ENCODE measurements at regions not wholly inside any gene's neighbourhood (a gene's known extent, or its start where the extent isn't known, plus 50 kb on each side); places are given as distances from the start of the nearest gene placed in this dataset.

DNA sequence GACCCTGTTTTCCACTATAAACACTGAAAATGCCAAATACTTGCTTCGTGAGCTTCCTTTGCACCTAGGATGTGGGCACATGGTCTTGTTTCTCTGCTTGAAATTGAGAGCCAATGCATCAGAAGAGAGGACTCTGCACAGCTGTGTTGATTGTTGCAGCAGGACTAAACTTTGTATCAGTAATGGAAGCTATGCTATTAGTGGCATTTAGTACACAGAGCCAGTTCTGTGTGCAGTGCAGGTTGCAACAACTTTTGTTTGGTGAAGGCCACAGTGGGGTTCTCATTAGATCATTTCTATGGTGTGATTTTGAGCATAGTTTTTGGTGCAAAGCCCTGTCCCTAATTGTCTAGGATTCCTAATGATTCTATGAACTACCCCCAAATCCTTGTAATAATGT lies 54.4 kb upstream of the ANKRD17 start:
- FAIRE-seq (no peak), ATAC-seq (no peak), DNase-seq (ENCODE audit: low read depth, low spot score) (no peak)
- ChIA-PET POLR2A (interaction anchor here (1.0 kb wide), 1 partner anchor 15 kb away, joined by 3 read pairs; no protein-coding TSS in a partner anchor), SMC1A (ENCODE audit: uncharacterized antibody, unreplicated experiment) (interaction anchor here (0.8 to 2.4 kb wide), 8 partner anchors 13 to 1215 kb away, joined by 3 to 9 read pairs (median 4); no protein-coding TSS in a partner anchor), RAD21 (ENCODE audit: unreplicated experiment) (interaction anchor here (0.6 to 4.3 kb wide), 4 partner anchors 13 to 341 kb away, joined by 3 to 18 read pairs (median 4); no protein-coding TSS in a partner anchor), CTCF (interaction anchor here (0.8 to 1.6 kb wide), 11 partner anchors 13 to 387 kb away, joined by 3 to 5 read pairs (median 3); partner anchors contain the start of gene RASSF6)
- H3K27me3 ChIP-seq (replicated peaks in 1 of 2; ENCODE audit: control insufficient read depth in 2 of 2, insufficient read depth in 2 of 2, low read length in 1 of 2) = no peaks in the 10 kb centered on the region
- 0% methylated on average over 1 of the region's 1 CpG for WGBS (ENCODE audit: insufficient coverage, insufficient replicate concordance, low lambda C conversion rate, missing lambda C conversion rate)
- H3K36me3 ChIP-seq (ENCODE audit: control insufficient read depth in 2 of 2, insufficient read depth in 2 of 2, low read length in 1 of 2) = no peaks in the 10 kb centered on the region
- no peaks in the 10 kb centered on the region for H3K4me1 ChIP-seq (ENCODE audit: control insufficient read depth, insufficient read depth, low read length)
- H4K20me1 ChIP-seq (ENCODE audit: control insufficient read depth, insufficient read depth) = no peaks in the 10 kb centered on the region
- no TSS peak for BruUV-seq (replicated peaks)
- no peak overlapping the region for H3K27ac ChIP-seq (ENCODE audit: control insufficient read depth, insufficient read depth)
- H3K4me3 ChIP-seq = no peak overlapping the region
- no peak overlapping the region for H3K9ac ChIP-seq (ENCODE audit: control insufficient read depth, insufficient read depth, low read length)
- no peak overlapping the region for H2AFZ ChIP-seq (ENCODE audit: control insufficient read depth, low read depth, low read length)
- in situ Hi-C loops (cut with MboI) = loop anchor here (10.0 kb wide), 1 partner anchor 342 kb away; no protein-coding TSS in a partner anchor
- no peaks in the 10 kb centered on the region for H3K79me2 ChIP-seq (ENCODE audit: control insufficient read depth, insufficient read depth, low read length)
- H3K9me3 ChIP-seq (replicated peaks; ENCODE audit: control insufficient read depth, insufficient read depth, low read length) = no peaks in the 10 kb centered on the region
- H3K4me2 ChIP-seq (ENCODE audit: control insufficient read depth, insufficient read depth) = no peak overlapping the region
- intact Hi-C loops (cut with micrococcal nuclease; ENCODE audit: unreplicated experiment) = loop anchor here (10.0 kb wide), 2 partner anchors 262 to 822 kb away; no protein-coding TSS in a partner anchor
- TF ChIP-seq, protein P1, sequence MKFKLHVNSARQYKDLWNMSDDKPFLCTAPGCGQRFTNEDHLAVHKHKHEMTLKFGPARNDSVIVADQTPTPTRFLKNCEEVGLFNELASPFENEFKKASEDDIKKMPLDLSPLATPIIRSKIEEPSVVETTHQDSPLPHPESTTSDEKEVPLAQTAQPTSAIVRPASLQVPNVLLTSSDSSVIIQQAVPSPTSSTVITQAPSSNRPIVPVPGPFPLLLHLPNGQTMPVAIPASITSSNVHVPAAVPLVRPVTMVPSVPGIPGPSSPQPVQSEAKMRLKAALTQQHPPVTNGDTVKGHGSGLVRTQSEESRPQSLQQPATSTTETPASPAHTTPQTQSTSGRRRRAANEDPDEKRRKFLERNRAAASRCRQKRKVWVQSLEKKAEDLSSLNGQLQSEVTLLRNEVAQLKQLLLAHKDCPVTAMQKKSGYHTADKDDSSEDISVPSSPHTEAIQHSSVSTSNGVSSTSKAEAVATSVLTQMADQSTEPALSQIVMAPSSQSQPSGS (IDR thresholded peaks at IDR 0.05; ENCODE audit: low read length) = no peak
- TF ChIP-seq, protein P2, sequence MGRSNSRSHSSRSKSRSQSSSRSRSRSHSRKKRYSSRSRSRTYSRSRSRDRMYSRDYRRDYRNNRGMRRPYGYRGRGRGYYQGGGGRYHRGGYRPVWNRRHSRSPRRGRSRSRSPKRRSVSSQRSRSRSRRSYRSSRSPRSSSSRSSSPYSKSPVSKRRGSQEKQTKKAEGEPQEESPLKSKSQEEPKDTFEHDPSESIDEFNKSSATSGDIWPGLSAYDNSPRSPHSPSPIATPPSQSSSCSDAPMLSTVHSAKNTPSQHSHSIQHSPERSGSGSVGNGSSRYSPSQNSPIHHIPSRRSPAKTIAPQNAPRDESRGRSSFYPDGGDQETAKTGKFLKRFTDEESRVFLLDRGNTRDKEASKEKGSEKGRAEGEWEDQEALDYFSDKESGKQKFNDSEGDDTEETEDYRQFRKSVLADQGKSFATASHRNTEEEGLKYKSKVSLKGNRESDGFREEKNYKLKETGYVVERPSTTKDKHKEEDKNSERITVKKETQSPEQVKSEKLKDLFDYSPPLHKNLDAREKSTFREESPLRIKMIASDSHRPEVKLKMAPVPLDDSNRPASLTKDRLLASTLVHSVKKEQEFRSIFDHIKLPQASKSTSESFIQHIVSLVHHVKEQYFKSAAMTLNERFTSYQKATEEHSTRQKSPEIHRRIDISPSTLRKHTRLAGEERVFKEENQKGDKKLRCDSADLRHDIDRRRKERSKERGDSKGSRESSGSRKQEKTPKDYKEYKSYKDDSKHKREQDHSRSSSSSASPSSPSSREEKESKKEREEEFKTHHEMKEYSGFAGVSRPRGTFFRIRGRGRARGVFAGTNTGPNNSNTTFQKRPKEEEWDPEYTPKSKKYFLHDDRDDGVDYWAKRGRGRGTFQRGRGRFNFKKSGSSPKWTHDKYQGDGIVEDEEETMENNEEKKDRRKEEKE (IDR thresholded peaks at IDR 0.05) = no peak
- TF ChIP-seq BRCA1 (IDR thresholded peaks at IDR 0.05; ENCODE audit: low read depth, low read length) (no peak), MEF2A (IDR thresholded peaks at IDR 0.05; ENCODE audit: insufficient read depth, low read depth, low read length) (no peak), JUND (IDR thresholded peaks at IDR 0.05; ENCODE audit: low read depth, low read length) (no peak), PML (IDR thresholded peaks at IDR 0.05; ENCODE audit: low read length) (no peak), EZH2 (IDR thresholded peaks at IDR 0.05; ENCODE audit: borderline replicate concordance, control insufficient read depth, low read depth, low read length) (no peak)
- TF ChIP-seq, protein P3, sequence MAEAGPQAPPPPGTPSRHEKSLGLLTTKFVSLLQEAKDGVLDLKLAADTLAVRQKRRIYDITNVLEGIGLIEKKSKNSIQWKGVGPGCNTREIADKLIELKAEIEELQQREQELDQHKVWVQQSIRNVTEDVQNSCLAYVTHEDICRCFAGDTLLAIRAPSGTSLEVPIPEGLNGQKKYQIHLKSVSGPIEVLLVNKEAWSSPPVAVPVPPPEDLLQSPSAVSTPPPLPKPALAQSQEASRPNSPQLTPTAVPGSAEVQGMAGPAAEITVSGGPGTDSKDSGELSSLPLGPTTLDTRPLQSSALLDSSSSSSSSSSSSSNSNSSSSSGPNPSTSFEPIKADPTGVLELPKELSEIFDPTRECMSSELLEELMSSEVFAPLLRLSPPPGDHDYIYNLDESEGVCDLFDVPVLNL (IDR thresholded peaks at IDR 0.05; ENCODE audit: low read depth, low read length) = no peak
- TF ChIP-seq, protein P4, sequence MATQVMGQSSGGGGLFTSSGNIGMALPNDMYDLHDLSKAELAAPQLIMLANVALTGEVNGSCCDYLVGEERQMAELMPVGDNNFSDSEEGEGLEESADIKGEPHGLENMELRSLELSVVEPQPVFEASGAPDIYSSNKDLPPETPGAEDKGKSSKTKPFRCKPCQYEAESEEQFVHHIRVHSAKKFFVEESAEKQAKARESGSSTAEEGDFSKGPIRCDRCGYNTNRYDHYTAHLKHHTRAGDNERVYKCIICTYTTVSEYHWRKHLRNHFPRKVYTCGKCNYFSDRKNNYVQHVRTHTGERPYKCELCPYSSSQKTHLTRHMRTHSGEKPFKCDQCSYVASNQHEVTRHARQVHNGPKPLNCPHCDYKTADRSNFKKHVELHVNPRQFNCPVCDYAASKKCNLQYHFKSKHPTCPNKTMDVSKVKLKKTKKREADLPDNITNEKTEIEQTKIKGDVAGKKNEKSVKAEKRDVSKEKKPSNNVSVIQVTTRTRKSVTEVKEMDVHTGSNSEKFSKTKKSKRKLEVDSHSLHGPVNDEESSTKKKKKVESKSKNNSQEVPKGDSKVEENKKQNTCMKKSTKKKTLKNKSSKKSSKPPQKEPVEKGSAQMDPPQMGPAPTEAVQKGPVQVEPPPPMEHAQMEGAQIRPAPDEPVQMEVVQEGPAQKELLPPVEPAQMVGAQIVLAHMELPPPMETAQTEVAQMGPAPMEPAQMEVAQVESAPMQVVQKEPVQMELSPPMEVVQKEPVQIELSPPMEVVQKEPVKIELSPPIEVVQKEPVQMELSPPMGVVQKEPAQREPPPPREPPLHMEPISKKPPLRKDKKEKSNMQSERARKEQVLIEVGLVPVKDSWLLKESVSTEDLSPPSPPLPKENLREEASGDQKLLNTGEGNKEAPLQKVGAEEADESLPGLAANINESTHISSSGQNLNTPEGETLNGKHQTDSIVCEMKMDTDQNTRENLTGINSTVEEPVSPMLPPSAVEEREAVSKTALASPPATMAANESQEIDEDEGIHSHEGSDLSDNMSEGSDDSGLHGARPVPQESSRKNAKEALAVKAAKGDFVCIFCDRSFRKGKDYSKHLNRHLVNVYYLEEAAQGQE (IDR thresholded peaks at IDR 0.05; ENCODE audit: low read depth, low read length) = no peak
- TF ChIP-seq, protein P5, sequence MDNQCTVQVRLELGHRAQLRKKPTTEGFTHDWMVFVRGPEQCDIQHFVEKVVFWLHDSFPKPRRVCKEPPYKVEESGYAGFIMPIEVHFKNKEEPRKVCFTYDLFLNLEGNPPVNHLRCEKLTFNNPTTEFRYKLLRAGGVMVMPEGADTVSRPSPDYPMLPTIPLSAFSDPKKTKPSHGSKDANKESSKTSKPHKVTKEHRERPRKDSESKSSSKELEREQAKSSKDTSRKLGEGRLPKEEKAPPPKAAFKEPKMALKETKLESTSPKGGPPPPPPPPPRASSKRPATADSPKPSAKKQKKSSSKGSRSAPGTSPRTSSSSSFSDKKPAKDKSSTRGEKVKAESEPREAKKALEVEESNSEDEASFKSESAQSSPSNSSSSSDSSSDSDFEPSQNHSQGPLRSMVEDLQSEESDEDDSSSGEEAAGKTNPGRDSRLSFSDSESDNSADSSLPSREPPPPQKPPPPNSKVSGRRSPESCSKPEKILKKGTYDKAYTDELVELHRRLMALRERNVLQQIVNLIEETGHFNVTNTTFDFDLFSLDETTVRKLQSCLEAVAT (IDR thresholded peaks at IDR 0.05) = no peak
- TF ChIP-seq, protein P6, sequence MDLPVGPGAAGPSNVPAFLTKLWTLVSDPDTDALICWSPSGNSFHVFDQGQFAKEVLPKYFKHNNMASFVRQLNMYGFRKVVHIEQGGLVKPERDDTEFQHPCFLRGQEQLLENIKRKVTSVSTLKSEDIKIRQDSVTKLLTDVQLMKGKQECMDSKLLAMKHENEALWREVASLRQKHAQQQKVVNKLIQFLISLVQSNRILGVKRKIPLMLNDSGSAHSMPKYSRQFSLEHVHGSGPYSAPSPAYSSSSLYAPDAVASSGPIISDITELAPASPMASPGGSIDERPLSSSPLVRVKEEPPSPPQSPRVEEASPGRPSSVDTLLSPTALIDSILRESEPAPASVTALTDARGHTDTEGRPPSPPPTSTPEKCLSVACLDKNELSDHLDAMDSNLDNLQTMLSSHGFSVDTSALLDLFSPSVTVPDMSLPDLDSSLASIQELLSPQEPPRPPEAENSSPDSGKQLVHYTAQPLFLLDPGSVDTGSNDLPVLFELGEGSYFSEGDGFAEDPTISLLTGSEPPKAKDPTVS (IDR thresholded peaks at IDR 0.05; ENCODE audit: low read depth, low read length) = no peak

Measured in GM12878 (cell line).